ENCODE measurements at regions not wholly inside any gene's neighbourhood (a gene's known extent, or its start where the extent isn't known, plus 50 kb on each side); places are given as distances from the start of the nearest gene placed in this dataset.
"Not testable (repeated sequence)": the region's sequence is repeated elsewhere in the genome, so short reads cannot be mapped to it uniquely, and the experiment has no call there.

DNA sequence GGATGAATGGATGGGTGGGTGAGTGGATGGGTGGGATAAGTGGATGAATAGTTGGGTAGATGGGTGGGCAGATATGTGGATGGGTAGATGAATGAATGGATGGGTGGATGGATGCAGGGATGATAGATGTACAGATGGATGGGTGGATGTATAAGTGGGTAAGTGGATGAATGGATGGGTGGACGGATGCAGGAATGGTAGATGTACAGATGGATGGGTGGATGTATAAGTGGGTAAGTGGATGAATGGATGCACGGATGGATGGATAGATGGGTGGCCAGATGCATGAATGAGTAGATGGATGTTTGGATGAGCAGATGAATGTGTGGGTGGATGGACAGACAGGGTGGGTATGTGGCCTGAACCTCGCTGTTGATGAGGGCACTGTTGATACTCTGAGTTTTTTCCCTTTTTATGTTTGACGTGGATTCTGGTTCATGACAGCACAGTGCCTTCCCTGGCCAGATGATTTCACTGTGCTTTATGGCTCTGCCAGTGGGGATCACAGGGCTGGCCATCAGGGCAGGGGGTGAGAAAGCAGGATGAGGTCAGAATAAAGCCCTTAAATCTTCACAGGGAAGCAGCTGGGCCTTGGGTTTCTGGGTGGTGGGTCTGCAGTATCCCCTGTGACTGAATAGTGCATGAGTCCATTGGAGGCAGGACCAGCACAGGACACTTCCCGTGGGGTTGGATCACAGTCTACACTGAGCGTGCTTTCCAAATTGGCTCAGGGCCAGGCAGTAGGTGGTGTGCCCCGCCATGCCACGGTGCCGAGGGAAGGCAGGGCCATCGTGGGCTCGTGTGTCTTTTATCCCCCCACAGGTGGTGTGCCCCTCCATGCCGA is 213.2 kb downstream of the BANP start:
- DNase-seq (ENCODE audit: low read depth, low spot score), result not testable (repeated sequence)

- DNase-seq (ENCODE audit: low read depth, low spot score), result not testable (repeated sequence)
Observed at GRCh38 chr16:88165040-88165544, 213.9 kb downstream of the BANP start.

GRCh38 chr16:88165683-88166082 is 214.4 kb downstream of the BANP start:
- not testable (repeated sequence) for DNase-seq (ENCODE audit: low read depth, low spot score)

DNA sequence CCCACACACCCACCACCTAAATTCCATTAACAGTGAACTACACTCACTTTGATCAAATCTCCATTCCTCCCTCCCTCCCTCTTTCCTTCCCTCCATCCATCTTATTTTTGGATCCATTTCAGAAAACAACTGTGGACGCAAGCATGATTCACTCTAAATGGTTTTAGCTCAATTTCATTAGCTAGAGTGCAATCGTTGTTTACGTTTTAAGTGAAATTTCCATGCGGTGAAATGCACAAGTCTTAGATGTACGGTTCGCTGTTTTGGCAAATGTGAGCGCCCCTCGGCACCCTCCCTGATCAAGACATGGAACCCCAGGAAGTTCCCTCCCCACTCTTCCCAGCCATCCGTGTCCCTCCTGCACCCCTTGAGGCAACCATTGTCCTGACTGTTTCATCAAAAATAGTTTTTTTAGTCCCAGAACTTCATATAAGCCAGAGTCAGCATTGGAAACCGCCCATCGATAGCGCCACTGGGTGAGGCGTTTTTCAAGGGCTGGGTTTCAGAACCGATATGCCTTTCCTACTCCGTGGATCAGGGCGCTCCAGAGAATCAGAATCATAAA is 215.1 kb downstream of the BANP start:
- DNase-seq (ENCODE audit: low read depth, low spot score), result not testable (repeated sequence)

DNA sequence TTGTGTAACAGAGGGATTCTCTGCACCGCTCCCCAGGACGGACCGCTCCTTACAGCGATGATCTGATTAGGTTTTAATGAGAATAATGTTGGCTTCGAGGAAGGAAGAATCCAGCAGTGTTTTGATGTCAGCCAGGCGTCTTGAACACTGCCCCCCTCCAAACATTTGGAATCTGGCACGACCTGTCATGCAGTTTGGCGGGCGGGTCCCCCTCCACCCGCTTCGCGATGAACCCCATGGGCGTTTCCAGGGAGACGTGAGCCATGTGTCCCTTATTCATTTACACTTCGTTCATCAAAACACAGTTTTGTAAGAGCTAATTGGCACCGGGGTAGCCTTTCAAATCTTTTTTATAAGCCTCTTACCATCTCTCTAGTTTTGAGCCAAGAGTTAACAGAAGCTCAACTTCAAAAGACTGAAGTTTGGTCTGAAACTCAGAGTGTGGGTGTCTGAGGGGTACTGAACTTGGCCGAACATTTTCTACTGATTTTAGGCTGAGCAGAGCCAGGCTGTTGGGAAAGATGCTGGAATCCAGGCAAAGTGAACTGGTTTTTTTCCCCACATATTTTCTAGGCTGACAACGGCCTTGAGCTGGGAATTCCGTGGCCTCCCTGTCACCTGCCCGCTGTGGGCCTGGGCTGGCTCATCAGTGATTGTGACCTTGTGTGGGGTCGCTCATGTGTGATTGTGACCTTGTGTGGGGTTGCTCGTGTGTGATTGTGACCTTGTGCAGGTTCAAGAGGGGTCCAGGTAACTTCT is 214.8 kb upstream of the ZNF469 start:
- DNase-seq (ENCODE audit: low read depth, low spot score), result not testable (repeated sequence)

- DNase-seq (ENCODE audit: low read depth, low spot score), result not testable (repeated sequence)
Observed at GRCh38 chr16:88168557-88168949, 214.2 kb upstream of the ZNF469 start.

DNA sequence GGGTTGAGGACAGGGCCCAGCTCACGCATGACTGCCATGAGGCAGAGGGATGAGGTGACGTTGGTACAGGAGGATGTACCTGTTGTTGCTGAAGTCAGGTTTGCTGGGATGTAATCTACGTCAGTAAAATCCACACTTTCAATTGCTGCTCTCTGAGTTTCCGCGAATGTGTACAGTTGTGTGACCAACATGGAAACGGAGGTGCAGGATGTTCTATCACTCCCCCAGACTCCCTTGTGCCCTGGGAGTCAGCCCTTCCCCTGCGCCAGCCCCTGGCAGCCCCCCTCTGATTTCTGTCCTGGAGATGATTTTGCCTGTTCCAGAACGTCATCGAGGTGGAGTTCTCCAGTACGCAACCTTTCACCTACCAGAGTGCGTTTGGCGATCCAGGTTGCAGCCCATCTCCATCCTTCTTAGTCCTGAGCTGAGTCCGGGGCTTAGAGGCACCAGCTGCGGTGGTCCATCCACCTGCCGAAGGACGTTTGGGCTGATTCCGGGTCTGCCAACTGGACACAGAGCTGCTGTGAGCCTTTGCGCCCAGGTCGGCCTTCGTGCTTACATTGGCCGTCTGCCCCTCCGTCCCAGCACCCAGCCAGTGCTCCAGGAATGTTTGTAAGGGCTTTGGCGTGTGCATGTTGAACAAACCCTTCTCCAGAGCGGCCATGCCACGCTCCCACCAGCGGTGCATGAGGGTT is 213.5 kb upstream of the ZNF469 start:
- not testable (repeated sequence) for DNase-seq (ENCODE audit: low read depth, low spot score)

DNA sequence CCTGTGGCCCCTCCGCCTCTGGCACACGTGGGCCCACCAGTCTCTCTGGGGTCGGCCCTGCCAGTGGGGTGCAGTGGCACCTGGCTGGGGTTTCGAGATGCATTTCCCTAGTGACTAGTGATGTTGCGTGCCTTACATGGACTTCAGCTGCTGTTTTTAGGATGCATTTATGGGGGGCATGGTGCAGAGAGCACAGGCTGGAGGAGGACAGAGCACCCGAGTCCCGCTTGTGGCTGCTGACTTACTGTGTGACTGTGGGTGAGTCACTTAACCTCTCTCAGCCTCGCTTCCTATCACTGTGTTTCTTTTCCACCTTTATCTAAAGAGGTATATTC is 213.0 kb upstream of the ZNF469 start:
- not testable (repeated sequence) for DNase-seq (ENCODE audit: low read depth, low spot score)

GRCh38 chr16:88170528-88170991 is 212.2 kb upstream of the ZNF469 start:
- DNase-seq (ENCODE audit: low read depth, low spot score), result no peak

- not testable (repeated sequence) for DNase-seq (ENCODE audit: low read depth, low spot score)
Observed at GRCh38 chr16:88171126-88171525, 211.6 kb upstream of the ZNF469 start.

- DNase-seq (ENCODE audit: low read depth, low spot score), result not testable (repeated sequence)
Observed at GRCh38 chr16:88176184-88176583, 206.6 kb upstream of the ZNF469 start.

DNA sequence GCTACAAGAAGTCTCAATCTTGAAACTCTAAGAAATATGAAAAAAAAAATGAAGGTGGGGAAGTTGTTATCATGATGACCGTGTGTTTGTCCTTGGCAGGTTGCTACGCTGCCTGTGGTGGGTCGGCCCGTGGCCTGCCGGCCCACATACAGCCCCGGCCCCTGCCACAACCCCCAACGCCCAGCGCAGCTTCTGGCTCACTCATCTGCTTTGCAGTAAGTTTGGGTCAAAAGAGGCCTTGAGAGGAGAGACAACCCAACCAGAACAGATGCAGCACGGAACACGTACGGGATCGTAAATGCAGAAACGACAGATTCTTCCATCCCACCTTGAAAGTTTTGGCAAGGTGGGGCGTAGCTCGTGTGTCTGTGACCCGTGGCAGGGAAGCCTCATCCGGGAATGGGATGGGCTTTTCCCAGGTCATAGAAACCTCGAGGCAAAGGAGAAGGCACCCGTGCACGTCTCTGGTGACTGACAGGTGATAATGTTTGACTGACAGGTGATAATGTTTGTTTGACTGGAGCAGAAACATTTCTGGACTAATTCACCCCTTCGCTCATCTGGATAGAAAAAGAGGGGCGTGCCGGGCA is 206.1 kb upstream of the ZNF469 start:
- not testable (repeated sequence) for DNase-seq (ENCODE audit: low read depth, low spot score)

GRCh38 chr16:88178251-88178650 is 204.5 kb upstream of the ZNF469 start:
- DNase-seq (ENCODE audit: low read depth, low spot score), result not testable (repeated sequence)

GRCh38 chr16:88178896-88179295 is 203.9 kb upstream of the ZNF469 start:
- not testable (repeated sequence) for DNase-seq (ENCODE audit: low read depth, low spot score)

DNA sequence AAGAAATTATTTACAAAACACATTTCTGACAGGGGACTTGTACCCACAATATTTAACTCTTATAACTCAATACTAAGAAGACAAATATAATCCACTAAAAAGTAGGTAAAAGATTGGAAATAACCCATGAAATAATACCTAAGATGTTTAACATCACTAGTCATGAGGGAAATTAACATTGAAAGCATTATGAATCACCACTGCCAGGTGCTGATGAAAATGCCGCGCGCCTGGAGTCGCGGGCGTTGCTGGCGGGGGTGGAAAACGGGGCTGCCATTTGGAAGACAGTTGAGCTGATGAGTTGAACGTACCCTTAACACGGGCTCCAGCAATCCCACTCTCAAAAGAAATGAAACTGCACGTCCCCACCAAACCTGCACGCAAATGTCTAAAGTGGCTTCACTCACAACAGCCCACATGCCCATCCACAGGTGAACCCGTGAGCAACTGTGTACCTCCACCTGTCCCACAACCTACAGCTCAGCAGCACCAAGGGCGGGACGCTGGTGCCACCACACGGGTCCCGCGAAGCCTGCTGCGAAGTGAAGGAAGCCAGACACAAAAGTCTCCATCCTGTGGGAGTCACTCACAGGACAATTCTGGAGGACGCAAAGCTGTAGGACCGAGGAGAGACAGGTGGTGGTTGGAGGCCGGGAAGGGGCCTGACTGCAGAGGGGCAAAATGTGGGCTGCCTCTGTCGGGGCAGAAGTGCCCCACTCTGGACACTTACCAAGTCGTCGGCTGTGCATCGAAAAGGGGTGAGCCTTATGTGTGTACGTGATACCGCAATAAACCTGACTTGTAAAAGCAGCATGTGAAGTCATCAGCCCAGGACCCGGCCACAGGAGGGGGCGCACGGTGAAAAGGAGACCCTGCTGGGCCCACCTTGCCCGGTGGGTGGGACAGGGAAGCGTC is 199.5 kb upstream of the ZNF469 start:
- DNase-seq (ENCODE audit: low read depth, low spot score), result not testable (repeated sequence)

GRCh38 chr16:88184053-88184452 is 198.7 kb upstream of the ZNF469 start:
- DNase-seq (ENCODE audit: low read depth, low spot score), result not testable (repeated sequence)

GRCh38 chr16:88184566-88185355 is 198.0 kb upstream of the ZNF469 start:
- DNase-seq (ENCODE audit: low read depth, low spot score), result not testable (repeated sequence)

DNA sequence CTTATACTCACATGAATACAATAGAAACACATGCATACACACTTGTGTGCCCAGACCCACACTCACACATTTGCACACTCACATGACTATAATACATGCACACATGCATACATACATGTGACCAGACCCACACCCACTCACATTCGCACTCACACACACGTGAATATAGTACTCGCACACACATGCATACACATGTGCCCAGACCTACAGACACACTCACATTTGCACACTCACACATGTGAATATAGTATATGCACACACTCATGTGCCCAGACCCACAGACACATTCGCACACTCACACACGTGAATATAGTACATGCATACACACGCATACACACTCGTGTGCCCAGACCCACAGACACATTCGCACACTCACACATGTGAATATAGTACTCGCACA is 197.4 kb upstream of the ZNF469 start:
- not testable (repeated sequence) for DNase-seq (ENCODE audit: low read depth, low spot score)
